ENCODE measurements at regions not wholly inside any gene's neighbourhood (a gene's known extent, or its start where the extent isn't known, plus 50 kb on each side); places are given as distances from the start of the nearest gene placed in this dataset.

DNA sequence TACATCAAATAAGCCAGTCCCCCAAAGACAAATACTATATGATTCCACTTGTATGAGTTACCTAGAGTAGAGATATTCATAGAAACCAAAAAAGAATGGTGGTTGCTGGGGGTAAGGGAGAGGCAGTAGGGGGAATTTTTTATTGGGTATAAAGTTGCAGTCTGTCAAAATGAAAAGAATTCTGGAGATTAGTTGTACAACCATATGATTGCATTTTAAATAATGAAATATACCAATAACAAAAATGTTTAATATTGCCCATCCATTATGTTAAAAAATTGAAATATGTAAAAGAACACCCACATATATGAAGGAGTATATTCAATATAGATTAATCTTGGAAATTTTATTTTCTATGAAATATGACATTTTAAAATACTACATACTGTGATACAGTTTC lies 1383.5 kb downstream of the FSCB start:
- ChIA-PET POLR2A (no interaction called here), CTCF (no interaction called here)
- Histone ChIP-seq H3K4me3 (ENCODE audit: control extremely low read depth in 1 of 5, extremely low read depth in 1 of 5, insufficient read depth in 1 of 5, low read depth in 2 of 5, low read length in 4 of 5) (no peak overlapping the region), H3K9ac (ENCODE audit: low read length) (no peak overlapping the region), H3K27me3 (replicated peaks in 1 of 4; ENCODE audit: control extremely low read depth in 1 of 4, control insufficient read depth in 3 of 4, insufficient read depth in 4 of 4, low read length in 3 of 4) (no peaks in the 10 kb centered on the region), H4K20me1 (ENCODE audit: control insufficient read depth, insufficient read depth, low read length, poor library complexity, severe bottlenecking) (no peaks in the 10 kb centered on the region), H3K4me2 (replicated peaks; ENCODE audit: low read depth, low read length, poor library complexity, severe bottlenecking) (no peak overlapping the region), H3K79me2 (ENCODE audit: control insufficient read depth, insufficient read depth, low read length) (no peaks in the 10 kb centered on the region), H3K36me3 (replicated peaks in 1 of 2; ENCODE audit: control extremely low read depth in 1 of 2, control insufficient read depth in 1 of 2, extremely low read depth in 1 of 2, insufficient read depth in 2 of 2, low read length in 1 of 2) (no peaks in the 10 kb centered on the region), H3K9me3 (ENCODE audit: control extremely low read depth in 1 of 3, control insufficient read depth in 2 of 3, insufficient read depth in 1 of 3, low read length in 2 of 3) (peaks cover 1 to 8% (median 4%) of the 10 kb centered on the region in 3 donors), H2AFZ (ENCODE audit: insufficient read depth, low read depth, low read length, poor library complexity, severe bottlenecking) (no peak overlapping the region), H3K4me1 (ENCODE audit: control insufficient read depth in 2 of 2, insufficient read depth in 2 of 2, low read length in 2 of 2) (no peaks in the 10 kb centered on the region), H3K27ac (ENCODE audit: low read length in 2 of 2) (no peak overlapping the region)
- no peak overlapping the region for H3K4me3 Mint-ChIP-seq
- intact Hi-C loops (cut with micrococcal nuclease), result no loop called here
- ATAC-seq (ENCODE audit: low read depth), result no peak
- TF ChIP-seq EZH2 (IDR thresholded peaks at IDR 0.05; ENCODE audit: borderline replicate concordance, insufficient read depth, low read depth, low read length, poor library complexity, severe bottlenecking), result no peak
- TF ChIP-seq, protein P1, sequence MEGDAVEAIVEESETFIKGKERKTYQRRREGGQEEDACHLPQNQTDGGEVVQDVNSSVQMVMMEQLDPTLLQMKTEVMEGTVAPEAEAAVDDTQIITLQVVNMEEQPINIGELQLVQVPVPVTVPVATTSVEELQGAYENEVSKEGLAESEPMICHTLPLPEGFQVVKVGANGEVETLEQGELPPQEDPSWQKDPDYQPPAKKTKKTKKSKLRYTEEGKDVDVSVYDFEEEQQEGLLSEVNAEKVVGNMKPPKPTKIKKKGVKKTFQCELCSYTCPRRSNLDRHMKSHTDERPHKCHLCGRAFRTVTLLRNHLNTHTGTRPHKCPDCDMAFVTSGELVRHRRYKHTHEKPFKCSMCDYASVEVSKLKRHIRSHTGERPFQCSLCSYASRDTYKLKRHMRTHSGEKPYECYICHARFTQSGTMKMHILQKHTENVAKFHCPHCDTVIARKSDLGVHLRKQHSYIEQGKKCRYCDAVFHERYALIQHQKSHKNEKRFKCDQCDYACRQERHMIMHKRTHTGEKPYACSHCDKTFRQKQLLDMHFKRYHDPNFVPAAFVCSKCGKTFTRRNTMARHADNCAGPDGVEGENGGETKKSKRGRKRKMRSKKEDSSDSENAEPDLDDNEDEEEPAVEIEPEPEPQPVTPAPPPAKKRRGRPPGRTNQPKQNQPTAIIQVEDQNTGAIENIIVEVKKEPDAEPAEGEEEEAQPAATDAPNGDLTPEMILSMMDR (IDR thresholded peaks at IDR 0.05), result no peak
- no peak overlapping the region for H3K27ac Mint-ChIP-seq
- H3K9me3 Mint-ChIP-seq (ENCODE audit: insufficient read depth), result peaks cover 6% of the 10 kb centered on the region
- no peaks in the 10 kb centered on the region for H3K27me3 Mint-ChIP-seq
- DNase-seq, result no peak
- H3K4me1 Mint-ChIP-seq, result no peaks in the 10 kb centered on the region

DNA sequence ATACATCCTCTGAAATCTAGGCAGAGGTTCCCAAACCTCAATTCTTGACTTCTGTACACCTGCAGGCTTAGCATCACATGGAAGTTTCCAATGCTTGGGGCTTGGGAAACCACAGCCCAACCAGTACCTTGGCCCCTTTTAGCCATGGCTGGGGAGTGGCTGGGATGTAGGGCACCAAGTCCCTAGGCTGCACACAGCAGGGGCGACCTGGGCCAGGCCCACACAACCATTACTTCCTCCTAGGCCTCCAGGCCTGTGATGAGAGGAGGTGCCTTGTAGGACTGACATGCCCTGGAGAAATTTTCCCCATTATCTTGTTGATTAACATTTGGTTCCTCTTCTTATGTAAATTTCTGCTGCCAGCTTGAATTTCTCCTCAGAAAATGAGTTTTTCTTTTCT lies 1387.4 kb downstream of the FSCB start:
- no peaks in the 10 kb centered on the region for H3K27me3 ChIP-seq (replicated peaks in 1 of 4; ENCODE audit: control extremely low read depth in 1 of 4, control insufficient read depth in 3 of 4, insufficient read depth in 4 of 4, low read length in 3 of 4)
- H3K27ac Mint-ChIP-seq, result no peak overlapping the region

More for the DNA sequence above, 1387.4 kb downstream of the FSCB start:
- Histone ChIP-seq H3K9ac (ENCODE audit: low read length) (no peak overlapping the region), H3K4me3 (ENCODE audit: control extremely low read depth in 1 of 5, extremely low read depth in 1 of 5, insufficient read depth in 1 of 5, low read depth in 2 of 5, low read length in 4 of 5) (no peak overlapping the region), H3K79me2 (ENCODE audit: control insufficient read depth, insufficient read depth, low read length) (no peaks in the 10 kb centered on the region), H3K27ac (ENCODE audit: low read length in 2 of 2) (no peak overlapping the region), H3K4me1 (ENCODE audit: control insufficient read depth in 2 of 2, insufficient read depth in 2 of 2, low read length in 2 of 2) (no peaks in the 10 kb centered on the region), H3K9me3 (ENCODE audit: control extremely low read depth in 1 of 3, control insufficient read depth in 2 of 3, insufficient read depth in 1 of 3, low read length in 2 of 3) (peaks cover under 1 to 8% (median 4%) of the 10 kb centered on the region in 3 donors), H3K4me2 (replicated peaks; ENCODE audit: low read depth, low read length, poor library complexity, severe bottlenecking) (no peak overlapping the region), H4K20me1 (ENCODE audit: control insufficient read depth, insufficient read depth, low read length, poor library complexity, severe bottlenecking) (no peaks in the 10 kb centered on the region), H2AFZ (ENCODE audit: insufficient read depth, low read depth, low read length, poor library complexity, severe bottlenecking) (no peak overlapping the region), H3K36me3 (replicated peaks in 1 of 2; ENCODE audit: control extremely low read depth in 1 of 2, control insufficient read depth in 1 of 2, extremely low read depth in 1 of 2, insufficient read depth in 2 of 2, low read length in 1 of 2) (no peaks in the 10 kb centered on the region)
- Mint-ChIP-seq H3K9me3 (ENCODE audit: insufficient read depth) (peaks cover 6% of the 10 kb centered on the region), H3K27me3 (no peaks in the 10 kb centered on the region), H3K4me3 (no peak overlapping the region), H3K4me1 (no peaks in the 10 kb centered on the region)
- TF ChIP-seq EZH2 (IDR thresholded peaks at IDR 0.05; ENCODE audit: borderline replicate concordance, insufficient read depth, low read depth, low read length, poor library complexity, severe bottlenecking), result no peak
- TF ChIP-seq, protein P1 (IDR thresholded peaks at IDR 0.05), result no peak
- ChIA-PET CTCF (no interaction called here), POLR2A (no interaction called here)
- no CpG with 5 or more reads among the region's 1 CpG for WGBS (ENCODE audit: insufficient coverage)
- no peak for DNase-seq
- intact Hi-C loops (cut with micrococcal nuclease), result no loop called here
- no peak for ATAC-seq (ENCODE audit: low read depth)

Measured in B cell (primary cell).